22Rv1 (cell line): ENCODE measurements at regions not wholly inside any gene's neighbourhood (a gene's known extent, or its start where the extent isn't known, plus 50 kb on each side); places are given as distances from the start of the nearest gene placed in this dataset.

Source experiments
- H3K27ac ChIP-seq: fragments of 450-650 bp; 2 replicates; pipeline ENCODE4 v1.5.1; 2017
- CTCF ChIP-seq: fragments of 450-650 bp; IDR thresholded peaks from 2 replicates; pipeline ENCODE4 v1.5.1; 2017; ENCODE audit warnings: mild to moderate bottlenecking
- ZFX ChIP-seq: fragments of 450-650 bp; IDR thresholded peaks from 2 replicates; pipeline ENCODE4 v1.6.1; 2017; ENCODE audit warnings: antibody characterized with exemption, borderline replicate concordance

GRCh38 chr14:95402176-95402575 is 82.5 kb upstream of the CLMN start:
- TF ChIP-seq ZFX: no peak
- no peak for TF ChIP-seq CTCF
- H3K27ac ChIP-seq: no peak overlapping the region

- H3K27ac ChIP-seq: no peak overlapping the region
- TF ChIP-seq CTCF (no peak), ZFX (no peak)
Observed at GRCh38 chr14:95398630-95399547, 79.2 kb upstream of the CLMN start.

- TF ChIP-seq ZFX: no peak
- no peak for TF ChIP-seq CTCF
- H3K27ac ChIP-seq: no peak overlapping the region
Observed at GRCh38 chr14:95397325-95397724, 77.6 kb upstream of the CLMN start.

- no peak overlapping the region for H3K27ac ChIP-seq
- no peak for TF ChIP-seq CTCF
- TF ChIP-seq ZFX: no peak
Observed at GRCh38 chr14:95396221-95396620, 76.5 kb upstream of the CLMN start.

- no peak overlapping the region for H3K27ac ChIP-seq
Observed at GRCh38 chr14:95395098-95395737, 75.5 kb upstream of the CLMN start.

GRCh38 chr14:95394297-95395097 is 74.8 kb upstream of the CLMN start:
- no peak for TF ChIP-seq ZFX
- TF ChIP-seq CTCF: no peak
- no peak overlapping the region for H3K27ac ChIP-seq

More at GRCh38 chr14:95395098-95395737, 75.5 kb upstream of the CLMN start:
- TF ChIP-seq CTCF (no peak), ZFX (no peak)
